HG02610 (cell line): ENCODE measurements at regions not wholly inside any gene's neighbourhood (a gene's known extent, or its start where the extent isn't known, plus 50 kb on each side); places are given as distances from the start of the nearest gene placed in this dataset.
"Not testable (repeated sequence)": the region's sequence is repeated elsewhere in the genome, so short reads cannot be mapped to it uniquely, and the experiment has no call there.

ENCODE experiments used
- ATAC-seq: cut with Tn5 transposase; IDR thresholded peaks from one replicate; pipeline ENCODE4 v1.9.1; 2021; ENCODE audit warnings: mild to moderate bottlenecking, moderate library complexity; ENCODE audit not compliant: unreplicated experiment

GRCh38 chr2:87526258-87526657 lies 221.6 kb upstream of the PLGLB2 start:
- ATAC-seq: not testable (repeated sequence)

- ATAC-seq: not testable (repeated sequence)
Measured at GRCh38 chr2:87531968-87532715, 215.7 kb upstream of the PLGLB2 start.

- not testable (repeated sequence) for ATAC-seq
Measured at GRCh38 chr2:87533390-87534272, 214.3 kb upstream of the PLGLB2 start.

GRCh38 chr2:87534273-87534889 lies 213.5 kb upstream of the PLGLB2 start:
- ATAC-seq: not testable (repeated sequence)

- ATAC-seq: not testable (repeated sequence)
Measured at GRCh38 chr2:87536427-87536826, 211.5 kb upstream of the PLGLB2 start.

GRCh38 chr2:87537251-87537671 lies 210.6 kb upstream of the PLGLB2 start:
- ATAC-seq: not testable (repeated sequence)

- ATAC-seq: not testable (repeated sequence)
Measured at GRCh38 chr2:87538268-87538667, 209.6 kb upstream of the PLGLB2 start.

- ATAC-seq: not testable (repeated sequence)
Measured at GRCh38 chr2:87539151-87539943, 208.5 kb upstream of the PLGLB2 start.

GRCh38 chr2:87540242-87540641 lies 207.6 kb upstream of the PLGLB2 start:
- not testable (repeated sequence) for ATAC-seq

GRCh38 chr2:87542599-87543174 lies 205.2 kb upstream of the PLGLB2 start:
- ATAC-seq: not testable (repeated sequence)

GRCh38 chr2:87543797-87544196 lies 204.1 kb upstream of the PLGLB2 start:
- ATAC-seq: not testable (repeated sequence)

GRCh38 chr2:87547106-87547505 lies 200.8 kb upstream of the PLGLB2 start:
- ATAC-seq: not testable (repeated sequence)

GRCh38 chr2:87547966-87548365 lies 199.9 kb upstream of the PLGLB2 start:
- ATAC-seq: not testable (repeated sequence)

- not testable (repeated sequence) for ATAC-seq
Measured at GRCh38 chr2:87548681-87549536, 199.0 kb upstream of the PLGLB2 start.

- not testable (repeated sequence) for ATAC-seq
Measured at GRCh38 chr2:87549561-87550202, 198.2 kb upstream of the PLGLB2 start.

GRCh38 chr2:87554678-87555077 lies 193.2 kb upstream of the PLGLB2 start:
- ATAC-seq: not testable (repeated sequence)

GRCh38 chr2:87555082-87555481 lies 192.8 kb upstream of the PLGLB2 start:
- not testable (repeated sequence) for ATAC-seq

- ATAC-seq: not testable (repeated sequence)
Measured at GRCh38 chr2:87559001-87559400, 188.9 kb upstream of the PLGLB2 start.

GRCh38 chr2:87559735-87560134 lies 188.2 kb upstream of the PLGLB2 start:
- ATAC-seq: not testable (repeated sequence)
